Stromal cell of bone marrow (primary cell): ENCODE measurements at regions not wholly inside any gene's neighbourhood (a gene's known extent, or its start where the extent isn't known, plus 50 kb on each side); places are given as distances from the start of the nearest gene placed in this dataset.

Experiments
- DNase-seq: peaks from one replicate; pipeline ENCODE4 v3.0.0-alpha.2; 2012; ENCODE audit warnings: low read depth

GRCh38 chr13:91291078-91291477 lies 56.4 kb upstream of the MIR17HG start:
- no peak for DNase-seq

GRCh38 chr13:91292630-91293221 lies 54.8 kb upstream of the MIR17HG start:
- DNase-seq: no peak

- DNase-seq: no peak
These were observed 51.6 kb upstream of the MIR17HG start for GRCh38 chr13:91295712-91296410.

- DNase-seq: no peak
These were observed 50.0 kb upstream of the MIR17HG start for GRCh38 chr13:91297503-91297902.
